ENCODE measurements at regions not wholly inside any gene's neighbourhood (a gene's known extent, or its start where the extent isn't known, plus 50 kb on each side); places are given as distances from the start of the nearest gene placed in this dataset.

DNA sequence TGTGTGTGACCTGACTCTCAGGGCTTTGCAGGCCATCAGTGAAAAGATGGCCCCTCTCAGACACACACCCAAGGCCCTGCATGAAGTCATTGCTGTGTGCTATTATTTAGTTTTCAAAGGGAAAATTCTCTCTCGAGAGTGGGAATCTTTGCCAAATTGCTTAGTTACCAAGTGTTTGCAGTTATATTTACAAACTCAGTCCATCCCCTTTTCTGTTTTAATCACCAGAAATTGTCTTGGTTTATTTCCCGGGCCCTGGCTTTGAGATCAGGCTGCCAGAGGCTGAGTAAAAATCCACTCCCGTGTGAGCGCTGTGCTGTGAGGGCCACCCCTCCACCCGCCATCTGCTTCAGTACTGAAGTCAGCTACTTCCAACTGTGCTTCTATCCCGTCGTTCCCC lies 163.1 kb downstream of the SOD2 start:
- TF ChIP-seq SIN3A (IDR thresholded peaks at IDR 0.05; ENCODE audit: borderline replicate concordance, insufficient read depth, low read length), result no peak
- TF ChIP-seq TAF1 (IDR thresholded peaks at IDR 0.05; ENCODE audit: borderline replicate concordance, insufficient read depth, low read length), result no peak
- TF ChIP-seq POLR2AphosphoS5 (IDR thresholded peaks at IDR 0.05; ENCODE audit: low read depth, low read length), result no peak
- TF ChIP-seq, protein P1, sequence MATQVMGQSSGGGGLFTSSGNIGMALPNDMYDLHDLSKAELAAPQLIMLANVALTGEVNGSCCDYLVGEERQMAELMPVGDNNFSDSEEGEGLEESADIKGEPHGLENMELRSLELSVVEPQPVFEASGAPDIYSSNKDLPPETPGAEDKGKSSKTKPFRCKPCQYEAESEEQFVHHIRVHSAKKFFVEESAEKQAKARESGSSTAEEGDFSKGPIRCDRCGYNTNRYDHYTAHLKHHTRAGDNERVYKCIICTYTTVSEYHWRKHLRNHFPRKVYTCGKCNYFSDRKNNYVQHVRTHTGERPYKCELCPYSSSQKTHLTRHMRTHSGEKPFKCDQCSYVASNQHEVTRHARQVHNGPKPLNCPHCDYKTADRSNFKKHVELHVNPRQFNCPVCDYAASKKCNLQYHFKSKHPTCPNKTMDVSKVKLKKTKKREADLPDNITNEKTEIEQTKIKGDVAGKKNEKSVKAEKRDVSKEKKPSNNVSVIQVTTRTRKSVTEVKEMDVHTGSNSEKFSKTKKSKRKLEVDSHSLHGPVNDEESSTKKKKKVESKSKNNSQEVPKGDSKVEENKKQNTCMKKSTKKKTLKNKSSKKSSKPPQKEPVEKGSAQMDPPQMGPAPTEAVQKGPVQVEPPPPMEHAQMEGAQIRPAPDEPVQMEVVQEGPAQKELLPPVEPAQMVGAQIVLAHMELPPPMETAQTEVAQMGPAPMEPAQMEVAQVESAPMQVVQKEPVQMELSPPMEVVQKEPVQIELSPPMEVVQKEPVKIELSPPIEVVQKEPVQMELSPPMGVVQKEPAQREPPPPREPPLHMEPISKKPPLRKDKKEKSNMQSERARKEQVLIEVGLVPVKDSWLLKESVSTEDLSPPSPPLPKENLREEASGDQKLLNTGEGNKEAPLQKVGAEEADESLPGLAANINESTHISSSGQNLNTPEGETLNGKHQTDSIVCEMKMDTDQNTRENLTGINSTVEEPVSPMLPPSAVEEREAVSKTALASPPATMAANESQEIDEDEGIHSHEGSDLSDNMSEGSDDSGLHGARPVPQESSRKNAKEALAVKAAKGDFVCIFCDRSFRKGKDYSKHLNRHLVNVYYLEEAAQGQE (IDR thresholded peaks at IDR 0.05; ENCODE audit: insufficient read depth in 1 of 2, low read depth in 2 of 2, low read length in 2 of 2), result no peak
- no peak for TF ChIP-seq FOXP2 (optimal IDR thresholded peaks at IDR 0.05; ENCODE audit: borderline replicate concordance, extremely low read depth, extremely low read length, insufficient read depth)
